ENCODE measurements at regions not wholly inside any gene's neighbourhood (a gene's known extent, or its start where the extent isn't known, plus 50 kb on each side); places are given as distances from the start of the nearest gene placed in this dataset.

DNA sequence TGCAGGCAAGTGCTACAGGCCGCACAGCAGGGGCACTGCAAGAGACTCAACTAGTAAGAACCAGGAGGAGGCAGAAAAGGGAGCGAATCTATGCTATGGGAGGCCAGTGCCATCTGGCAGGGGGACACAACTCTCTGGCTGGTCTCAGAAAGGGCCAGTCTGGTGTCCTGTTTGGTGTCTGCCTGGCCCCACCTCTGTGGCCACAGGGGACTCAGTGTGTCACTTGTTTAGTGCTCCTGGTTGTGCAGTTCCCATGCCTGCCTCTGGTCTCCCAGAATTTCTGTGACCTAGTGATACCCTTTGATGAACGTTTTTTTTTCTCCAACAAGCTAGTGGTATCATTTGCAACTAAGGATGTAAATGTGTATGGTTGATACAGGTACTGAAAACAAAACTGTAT is 59.2 kb upstream of the JCAD start:
- Histone ChIP-seq H3K27me3 (no peaks in the 10 kb centered on the region), H3F3A (ENCODE audit: low read depth) (peaks cover 8% of the 10 kb centered on the region), H3K9me3 (ENCODE audit: low read depth) (no peaks in the 10 kb centered on the region), H3K4me3 (no peak overlapping the region), H3K79me2 (ENCODE audit: low read depth) (no peaks in the 10 kb centered on the region), H3K4me1 (peaks cover 17% of the 10 kb centered on the region), H3K36me3 (no peaks in the 10 kb centered on the region), H3K9ac (no peak overlapping the region), H3K27ac (no peak overlapping the region), H3K4me2 (no peak overlapping the region), H2AFZ (replicated peaks) (no peak overlapping the region), H4K20me1 (ENCODE audit: low read depth) (no peaks in the 10 kb centered on the region)
- Mint-ChIP-seq H3K4me1 (peaks cover 20% of the 10 kb centered on the region), H3K27me3 (ENCODE audit: insufficient read depth, low read depth) (peaks cover 2% of the 10 kb centered on the region), H3K9me3 (peaks cover 2% of the 10 kb centered on the region), H3K27ac (no peak overlapping the region), H3K4me3 (no peak overlapping the region), H3K36me3 (no peaks in the 10 kb centered on the region)
- no peak for DNase-seq (ENCODE audit: low spot score)
- no peak for TF ChIP-seq EZH2phosphoT487 (IDR thresholded peaks at IDR 0.05)
- TF ChIP-seq, protein P1, sequence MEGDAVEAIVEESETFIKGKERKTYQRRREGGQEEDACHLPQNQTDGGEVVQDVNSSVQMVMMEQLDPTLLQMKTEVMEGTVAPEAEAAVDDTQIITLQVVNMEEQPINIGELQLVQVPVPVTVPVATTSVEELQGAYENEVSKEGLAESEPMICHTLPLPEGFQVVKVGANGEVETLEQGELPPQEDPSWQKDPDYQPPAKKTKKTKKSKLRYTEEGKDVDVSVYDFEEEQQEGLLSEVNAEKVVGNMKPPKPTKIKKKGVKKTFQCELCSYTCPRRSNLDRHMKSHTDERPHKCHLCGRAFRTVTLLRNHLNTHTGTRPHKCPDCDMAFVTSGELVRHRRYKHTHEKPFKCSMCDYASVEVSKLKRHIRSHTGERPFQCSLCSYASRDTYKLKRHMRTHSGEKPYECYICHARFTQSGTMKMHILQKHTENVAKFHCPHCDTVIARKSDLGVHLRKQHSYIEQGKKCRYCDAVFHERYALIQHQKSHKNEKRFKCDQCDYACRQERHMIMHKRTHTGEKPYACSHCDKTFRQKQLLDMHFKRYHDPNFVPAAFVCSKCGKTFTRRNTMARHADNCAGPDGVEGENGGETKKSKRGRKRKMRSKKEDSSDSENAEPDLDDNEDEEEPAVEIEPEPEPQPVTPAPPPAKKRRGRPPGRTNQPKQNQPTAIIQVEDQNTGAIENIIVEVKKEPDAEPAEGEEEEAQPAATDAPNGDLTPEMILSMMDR (IDR thresholded peaks at IDR 0.05) = no peak
- no peak for TF ChIP-seq EZH2 (IDR thresholded peaks at IDR 0.05)

DNA sequence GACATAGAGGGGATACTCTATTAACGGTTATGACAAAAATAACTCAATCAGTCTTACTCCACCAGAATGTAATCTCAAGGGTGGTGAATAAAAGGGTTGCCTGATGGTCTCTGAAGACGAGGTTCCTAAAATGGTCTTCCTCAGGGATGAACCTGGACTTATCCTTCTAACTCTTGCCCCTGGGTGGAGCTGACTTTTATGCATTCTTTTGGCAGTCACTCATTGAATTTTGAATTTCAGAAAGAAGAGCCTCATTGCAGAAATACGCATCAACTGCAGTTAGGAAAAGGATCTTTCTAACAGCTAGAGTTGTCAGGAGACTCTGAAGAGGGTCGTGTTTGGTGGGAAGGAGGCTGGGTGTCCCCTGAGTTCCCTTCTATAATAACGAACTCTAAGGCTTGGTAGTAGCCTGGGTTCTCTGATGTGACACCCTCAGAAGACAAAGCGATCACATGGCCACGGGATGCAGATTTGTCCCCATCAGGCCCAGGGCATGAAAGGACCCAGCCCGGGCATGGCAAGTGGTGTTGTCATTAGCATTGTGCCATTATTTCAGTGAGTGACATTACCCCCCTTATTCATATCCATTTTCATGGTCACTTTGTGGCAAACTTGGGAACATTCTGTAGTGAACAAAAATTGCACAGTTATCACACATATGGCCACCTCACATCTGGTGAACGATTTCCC is 58.6 kb upstream of the JCAD start:
- no peaks in the 10 kb centered on the region for H3K9me3 ChIP-seq (ENCODE audit: low read depth)
- peaks cover 2% of the 10 kb centered on the region for H3K27me3 Mint-ChIP-seq (ENCODE audit: insufficient read depth, low read depth)
- no peak overlapping the region for H3K4me3 ChIP-seq
- H3F3A ChIP-seq (ENCODE audit: low read depth) = peaks cover 8% of the 10 kb centered on the region
- H3K4me3 Mint-ChIP-seq = no peak overlapping the region
- peaks cover 20% of the 10 kb centered on the region for H3K4me1 Mint-ChIP-seq
- no peak overlapping the region for H3K9ac ChIP-seq
- H3K79me2 ChIP-seq (ENCODE audit: low read depth) = no peaks in the 10 kb centered on the region
- no peak overlapping the region for H3K27ac ChIP-seq
- H2AFZ ChIP-seq (replicated peaks) = no peak overlapping the region
- no peaks in the 10 kb centered on the region for H4K20me1 ChIP-seq (ENCODE audit: low read depth)
- TF ChIP-seq EZH2 (IDR thresholded peaks at IDR 0.05) (no peak), EZH2phosphoT487 (IDR thresholded peaks at IDR 0.05) (no peak)
- TF ChIP-seq, protein P1 (IDR thresholded peaks at IDR 0.05) = no peak
- no peak for DNase-seq (ENCODE audit: low spot score)
- H3K4me2 ChIP-seq = no peak overlapping the region
- no peaks in the 10 kb centered on the region for H3K36me3 Mint-ChIP-seq
- H3K4me1 ChIP-seq = peaks cover 17% of the 10 kb centered on the region
- no peak overlapping the region for H3K27ac Mint-ChIP-seq
- no peaks in the 10 kb centered on the region for H3K27me3 ChIP-seq
- H3K36me3 ChIP-seq = no peaks in the 10 kb centered on the region
- peaks cover 2% of the 10 kb centered on the region for H3K9me3 Mint-ChIP-seq

DNA sequence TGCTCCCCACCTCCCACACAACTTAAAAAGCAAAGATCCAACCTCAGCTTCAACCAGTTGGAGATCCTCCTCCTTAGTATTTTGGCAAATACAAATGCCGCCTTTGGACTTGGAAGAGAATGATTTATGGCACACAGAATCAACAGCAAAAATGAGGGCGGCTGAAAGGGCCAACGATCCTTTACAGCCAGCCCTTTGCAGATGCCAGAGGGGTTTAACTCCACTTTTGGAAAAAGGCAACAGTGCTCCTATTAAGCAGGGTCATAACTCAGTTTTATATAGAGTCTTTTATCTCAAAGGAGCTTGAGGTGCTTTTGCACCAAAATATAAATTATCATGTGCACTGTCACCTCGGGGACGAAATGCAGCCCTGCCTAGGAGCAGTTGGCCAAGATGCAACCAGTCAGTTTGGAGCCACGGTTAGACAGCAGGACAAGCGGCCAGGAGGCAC is 56.7 kb upstream of the JCAD start:
- H3K27me3 Mint-ChIP-seq (ENCODE audit: insufficient read depth, low read depth) = peaks cover 2% of the 10 kb centered on the region
- H3K4me2 ChIP-seq = peak overlapping the region; percentile 69
- TF ChIP-seq, protein P1 (IDR thresholded peaks at IDR 0.05) = no peak
- TF ChIP-seq EZH2 (IDR thresholded peaks at IDR 0.05) (no peak), EZH2phosphoT487 (IDR thresholded peaks at IDR 0.05) (no peak)

More for the DNA sequence above, 56.7 kb upstream of the JCAD start:
- H3K9me3 Mint-ChIP-seq = peaks cover 2% of the 10 kb centered on the region
- peak overlapping the region; percentile 41 for H3K4me3 Mint-ChIP-seq
- peak overlapping the region; percentile 55 for H3K27ac Mint-ChIP-seq
- H3K79me2 ChIP-seq (ENCODE audit: low read depth) = no peaks in the 10 kb centered on the region
- DNase-seq (ENCODE audit: low spot score) = no peak
- no peak overlapping the region for H2AFZ ChIP-seq (replicated peaks)
- H3K9me3 ChIP-seq (ENCODE audit: low read depth) = no peaks in the 10 kb centered on the region
- no peaks in the 10 kb centered on the region for H4K20me1 ChIP-seq (ENCODE audit: low read depth)
- H3K27me3 ChIP-seq = no peaks in the 10 kb centered on the region
- no peak overlapping the region for H3K4me3 ChIP-seq
- H3K4me1 ChIP-seq = peaks cover 17% of the 10 kb centered on the region
- H3K27ac ChIP-seq = no peak overlapping the region
- no peaks in the 10 kb centered on the region for H3K36me3 Mint-ChIP-seq
- H3F3A ChIP-seq (ENCODE audit: low read depth) = peaks cover 8% of the 10 kb centered on the region
- H3K9ac ChIP-seq = no peak overlapping the region
- H3K36me3 ChIP-seq = no peaks in the 10 kb centered on the region
- H3K4me1 Mint-ChIP-seq = peaks cover 20% of the 10 kb centered on the region
